ENCODE measurements at regions not wholly inside any gene's neighbourhood (a gene's known extent, or its start where the extent isn't known, plus 50 kb on each side); places are given as distances from the start of the nearest gene placed in this dataset.

DNA sequence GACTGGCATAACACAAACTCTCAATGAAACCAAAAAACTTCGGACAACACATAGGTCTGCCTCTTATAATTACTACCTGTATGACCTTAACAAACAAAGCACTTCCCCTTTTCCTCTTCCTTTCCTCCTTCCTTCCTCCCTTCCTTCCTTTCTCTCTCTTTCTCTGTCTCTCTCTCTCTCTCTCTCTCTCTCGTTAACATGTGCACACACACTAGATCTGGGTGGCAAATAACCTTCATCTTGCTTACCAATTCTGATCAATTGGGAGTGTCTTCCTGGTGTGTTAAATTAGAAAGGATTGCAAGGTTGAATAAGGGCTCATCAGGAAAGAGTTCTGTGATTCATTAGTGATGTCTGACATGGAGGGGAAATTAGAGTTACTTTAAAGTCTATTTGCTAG, 307.8 kb upstream of the PRKD1 start:
- Histone ChIP-seq H3K9me3 (ENCODE audit: control insufficient read depth, insufficient read depth, low read depth, low read length) (no peaks in the 10 kb centered on the region), H4K20me1 (ENCODE audit: control insufficient read depth, extremely low read depth, insufficient read depth, low read length) (no peaks in the 10 kb centered on the region), H3K36me3 (ENCODE audit: control insufficient read depth, insufficient read depth, low read length) (no peaks in the 10 kb centered on the region), H2AFZ (ENCODE audit: low read length) (no peak overlapping the region), H3K4me1 (ENCODE audit: control insufficient read depth, extremely low read depth, insufficient read depth, low read length) (no peaks in the 10 kb centered on the region), H3K9ac (ENCODE audit: insufficient read depth, low read length) (no peak overlapping the region), H3K4me2 (ENCODE audit: extremely low read depth, insufficient read depth, low read length) (no peak overlapping the region), H3K27ac (ENCODE audit: insufficient read depth, low read length) (no peak overlapping the region), H3K4me3 (replicated peaks in 1 of 4; ENCODE audit: control extremely low read depth in 1 of 4, insufficient read depth in 1 of 4, low read depth in 3 of 4, low read length in 4 of 4) (no peak overlapping the region), H3K27me3 (ENCODE audit: control insufficient read depth, insufficient read depth, low read length) (no peaks in the 10 kb centered on the region), H3K79me2 (ENCODE audit: control insufficient read depth, insufficient read depth, low read length) (no peaks in the 10 kb centered on the region)
- TF ChIP-seq EZH2 (IDR thresholded peaks at IDR 0.05; ENCODE audit: low read length, missing control alignments), result no peak
- TF ChIP-seq, protein P1, sequence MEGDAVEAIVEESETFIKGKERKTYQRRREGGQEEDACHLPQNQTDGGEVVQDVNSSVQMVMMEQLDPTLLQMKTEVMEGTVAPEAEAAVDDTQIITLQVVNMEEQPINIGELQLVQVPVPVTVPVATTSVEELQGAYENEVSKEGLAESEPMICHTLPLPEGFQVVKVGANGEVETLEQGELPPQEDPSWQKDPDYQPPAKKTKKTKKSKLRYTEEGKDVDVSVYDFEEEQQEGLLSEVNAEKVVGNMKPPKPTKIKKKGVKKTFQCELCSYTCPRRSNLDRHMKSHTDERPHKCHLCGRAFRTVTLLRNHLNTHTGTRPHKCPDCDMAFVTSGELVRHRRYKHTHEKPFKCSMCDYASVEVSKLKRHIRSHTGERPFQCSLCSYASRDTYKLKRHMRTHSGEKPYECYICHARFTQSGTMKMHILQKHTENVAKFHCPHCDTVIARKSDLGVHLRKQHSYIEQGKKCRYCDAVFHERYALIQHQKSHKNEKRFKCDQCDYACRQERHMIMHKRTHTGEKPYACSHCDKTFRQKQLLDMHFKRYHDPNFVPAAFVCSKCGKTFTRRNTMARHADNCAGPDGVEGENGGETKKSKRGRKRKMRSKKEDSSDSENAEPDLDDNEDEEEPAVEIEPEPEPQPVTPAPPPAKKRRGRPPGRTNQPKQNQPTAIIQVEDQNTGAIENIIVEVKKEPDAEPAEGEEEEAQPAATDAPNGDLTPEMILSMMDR (conservative IDR thresholded peaks at IDR 0.05 in 1 of 2, IDR thresholded peaks at IDR 0.05 in 1 of 2; ENCODE audit: low read depth in 1 of 2, low read length in 2 of 2), result no peak
- DNase-seq (ENCODE audit: low read depth in 2 of 2), result no peak

DNA sequence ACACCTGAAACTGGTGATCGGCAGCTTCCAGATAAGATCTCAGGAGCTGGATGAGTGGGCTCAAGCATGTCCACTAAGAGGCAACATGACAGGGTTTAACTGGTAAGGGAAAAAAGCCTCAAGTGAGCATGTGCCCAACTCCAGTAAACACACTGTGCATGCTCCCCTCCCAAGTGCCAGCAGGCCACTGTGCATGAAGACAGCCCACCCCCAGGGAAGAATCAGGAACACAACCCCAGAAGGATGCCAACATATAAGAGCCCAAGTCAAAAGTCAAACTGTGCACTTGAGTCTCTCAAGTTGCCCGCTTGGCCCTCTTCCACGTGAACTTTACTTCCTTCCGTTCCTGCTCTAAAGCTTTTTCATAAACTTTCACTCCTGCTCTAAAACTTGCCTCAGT, 311.3 kb upstream of the PRKD1 start:
- no peak overlapping the region for H2AFZ ChIP-seq (ENCODE audit: low read length)
- no peak overlapping the region for H3K27ac ChIP-seq (ENCODE audit: insufficient read depth, low read length)
- no peaks in the 10 kb centered on the region for H3K36me3 ChIP-seq (ENCODE audit: control insufficient read depth, insufficient read depth, low read length)
- H3K9me3 ChIP-seq (ENCODE audit: control insufficient read depth, insufficient read depth, low read depth, low read length), result no peaks in the 10 kb centered on the region
- H3K79me2 ChIP-seq (ENCODE audit: control insufficient read depth, insufficient read depth, low read length), result no peaks in the 10 kb centered on the region
- no peaks in the 10 kb centered on the region for H3K27me3 ChIP-seq (ENCODE audit: control insufficient read depth, insufficient read depth, low read length)
- H3K4me3 ChIP-seq (replicated peaks in 1 of 4; ENCODE audit: control extremely low read depth in 1 of 4, insufficient read depth in 1 of 4, low read depth in 3 of 4, low read length in 4 of 4), result no peak overlapping the region
- no peak for TF ChIP-seq EZH2 (IDR thresholded peaks at IDR 0.05; ENCODE audit: low read length, missing control alignments)
- TF ChIP-seq, protein P1 (conservative IDR thresholded peaks at IDR 0.05 in 1 of 2, IDR thresholded peaks at IDR 0.05 in 1 of 2; ENCODE audit: low read depth in 1 of 2, low read length in 2 of 2), result no peak
- no peaks in the 10 kb centered on the region for H4K20me1 ChIP-seq (ENCODE audit: control insufficient read depth, extremely low read depth, insufficient read depth, low read length)
- no peak overlapping the region for H3K4me2 ChIP-seq (ENCODE audit: extremely low read depth, insufficient read depth, low read length)
- H3K9ac ChIP-seq (ENCODE audit: insufficient read depth, low read length), result no peak overlapping the region
- no peak for DNase-seq (ENCODE audit: low read depth in 2 of 2)
- H3K4me1 ChIP-seq (ENCODE audit: control insufficient read depth, extremely low read depth, insufficient read depth, low read length), result peaks cover 4% of the 10 kb centered on the region

DNA sequence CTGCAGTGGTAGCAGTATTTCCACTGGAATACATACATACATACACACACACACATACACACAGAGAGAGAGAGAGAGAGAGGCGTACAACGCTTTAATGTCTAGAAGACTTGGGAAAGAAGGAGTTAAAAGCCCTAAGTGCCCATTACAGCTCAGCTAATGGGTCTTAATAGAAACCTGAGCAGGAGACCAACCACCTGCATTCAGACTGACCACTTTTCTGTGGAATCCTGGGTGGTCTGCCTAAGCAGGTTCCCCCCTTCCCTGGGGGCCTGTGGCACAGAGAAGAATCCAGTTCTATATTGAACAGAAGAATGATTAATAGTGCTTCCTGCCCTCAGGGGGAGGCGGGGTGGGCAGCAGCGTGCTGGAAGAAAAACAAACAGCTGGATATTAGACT, 312.4 kb upstream of the PRKD1 start:
- Histone ChIP-seq H3K4me1 (ENCODE audit: control insufficient read depth, extremely low read depth, insufficient read depth, low read length) (peaks cover 4% of the 10 kb centered on the region), H3K79me2 (ENCODE audit: control insufficient read depth, insufficient read depth, low read length) (no peaks in the 10 kb centered on the region), H3K27me3 (ENCODE audit: control insufficient read depth, insufficient read depth, low read length) (no peaks in the 10 kb centered on the region), H3K9me3 (ENCODE audit: control insufficient read depth, insufficient read depth, low read depth, low read length) (no peaks in the 10 kb centered on the region), H3K27ac (ENCODE audit: insufficient read depth, low read length) (no peak overlapping the region), H3K9ac (ENCODE audit: insufficient read depth, low read length) (no peak overlapping the region), H2AFZ (ENCODE audit: low read length) (no peak overlapping the region), H4K20me1 (ENCODE audit: control insufficient read depth, extremely low read depth, insufficient read depth, low read length) (no peaks in the 10 kb centered on the region), H3K36me3 (ENCODE audit: control insufficient read depth, insufficient read depth, low read length) (no peaks in the 10 kb centered on the region), H3K4me3 (replicated peaks in 1 of 4; ENCODE audit: control extremely low read depth in 1 of 4, insufficient read depth in 1 of 4, low read depth in 3 of 4, low read length in 4 of 4) (no peak overlapping the region), H3K4me2 (ENCODE audit: extremely low read depth, insufficient read depth, low read length) (no peak overlapping the region)
- no peak for TF ChIP-seq EZH2 (IDR thresholded peaks at IDR 0.05; ENCODE audit: low read length, missing control alignments)
- TF ChIP-seq, protein P1 (conservative IDR thresholded peaks at IDR 0.05 in 1 of 2, IDR thresholded peaks at IDR 0.05 in 1 of 2; ENCODE audit: low read depth in 1 of 2, low read length in 2 of 2), result no peak
- no peak for DNase-seq (ENCODE audit: low read depth in 2 of 2)
